Endothelial cell of umbilical vein (primary cell): ENCODE measurements at regions not wholly inside any gene's neighbourhood (a gene's known extent, or its start where the extent isn't known, plus 50 kb on each side); places are given as distances from the start of the nearest gene placed in this dataset.

Experiments
- BruUV-seq: library from RNA; stranded (reverse); fragments of 400-500 nt; replicated peaks from 2 replicates; lab custom pipeline; 2021; lab: Mats Ljungman, UMichigan
- CTCF ChIA-PET: fragments of 300-600, 350-600 bp; sonication (Branson Sonifier 250); formaldehyde crosslinking; loops from one replicate; lab custom pipeline; 2021; ENCODE audit warnings: antibody characterized with exemption, inconsistent platforms; lab: Charles Lee
- POLR2A ChIA-PET: fragments of 300-600, 350-600 bp; sonication (Branson Sonifier 250); formaldehyde crosslinking; loops from one replicate; lab custom pipeline; 2021; ENCODE audit warnings: antibody characterized with exemption, inconsistent platforms; lab: Charles Lee
- DNase-seq: peaks from one replicate; pipeline ENCODE4 v3.0.0-alpha.2; 2011; ENCODE audit warnings: low read depth, low spot score
- FAIRE-seq: peaks from 2 replicates; lab custom pipeline; 2011; peaks lifted over from hg19 to GRCh38; lab: Jason Lieb, UNC
- H2AFZ ChIP-seq: 2 replicates; pipeline ENCODE4 v1.6.0; 2012; ENCODE audit warnings: low read depth, low read length, control low read depth, inconsistent platforms
- H3K27ac ChIP-seq: 2 replicates; pipeline ENCODE4 v1.5.1; 2011; ENCODE audit warnings: low read depth, mild to moderate bottlenecking, control low read depth, low read length, moderate library complexity; ENCODE audit not compliant: insufficient read depth
- H3K27me3 ChIP-seq, 2 experiments: 2 replicates each; pipeline versions ENCODE4 v1.6.0 to v1.6.1; 2011; ENCODE audit warnings: low read length in 2 of 2, mixed read lengths in 1 of 2; ENCODE audit not compliant: control insufficient read depth in 2 of 2, insufficient read depth in 2 of 2
- H3K36me3 ChIP-seq, 2 experiments: 2 replicates in 1 of 2; 3 replicates in 1 of 2; pipeline ENCODE4 v1.5.1; 2011; ENCODE audit warnings: low read length in 2 of 2, mild to moderate bottlenecking in 1 of 2, moderate library complexity in 1 of 2; ENCODE audit not compliant: control insufficient read depth in 2 of 2, insufficient read depth in 2 of 2; ENCODE audit errors: extremely low read depth in 1 of 2
- H3K4me1 ChIP-seq: 3 replicates; pipeline ENCODE4 v1.5.1; 2011; ENCODE audit warnings: mild to moderate bottlenecking, low read length; ENCODE audit not compliant: control insufficient read depth, insufficient read depth; ENCODE audit errors: extremely low read depth
- H3K4me2 ChIP-seq: 2 replicates; pipeline ENCODE4 v1.6.1; 2011; ENCODE audit warnings: low read length, control low read depth, mixed read lengths; ENCODE audit not compliant: insufficient read depth
- H3K4me3 ChIP-seq, 3 experiments: fragments of 200-600 bp in 1 of 3; sonication (generic), shearing (Covaris generic) in 1 of 3; replicated peaks in 1 of 3; 2 replicates each; pipeline ENCODE4 v1.5.1; 2011 to 2016; ENCODE audit warnings: control low read depth in 3 of 3, low read length in 3 of 3, mild to moderate bottlenecking in 2 of 3, inconsistent platforms in 1 of 3, low read depth in 1 of 3, moderate library complexity in 1 of 3; ENCODE audit not compliant: insufficient read depth in 1 of 3
- H3K79me2 ChIP-seq: 2 replicates; pipeline ENCODE4 v1.6.0; 2012; ENCODE audit warnings: low read length, inconsistent platforms; ENCODE audit not compliant: control insufficient read depth, insufficient read depth
- H3K9ac ChIP-seq: replicated peaks from 2 replicates; pipeline ENCODE3; 2011; ENCODE audit warnings: low read length, control low read depth; ENCODE audit not compliant: insufficient read depth; ENCODE audit errors: extremely low read depth
- H3K9me1 ChIP-seq: replicated peaks from 3 replicates; pipeline ENCODE4 v1.6.0; 2011; ENCODE audit warnings: mild to moderate bottlenecking, low read length; ENCODE audit not compliant: control insufficient read depth, insufficient read depth; ENCODE audit errors: extremely low read depth
- H3K9me3 ChIP-seq: replicated peaks from 2 replicates; pipeline ENCODE4 v1.5.1; 2012; ENCODE audit warnings: low read length, inconsistent platforms; ENCODE audit not compliant: control insufficient read depth, insufficient read depth
- H4K20me1 ChIP-seq: replicated peaks from 2 replicates; pipeline ENCODE3; 2011; ENCODE audit warnings: mild to moderate bottlenecking, low read length; ENCODE audit not compliant: control insufficient read depth, insufficient read depth; ENCODE audit errors: extremely low read depth
- EZH2 ChIP-seq: IDR thresholded peaks from 2 replicates; pipeline ENCODE4 v1.6.1; 2012; ENCODE audit warnings: borderline replicate concordance, low read depth, mild to moderate bottlenecking, moderate library complexity, low read length, inconsistent platforms; ENCODE audit not compliant: severe bottlenecking
- FOS ChIP-seq: IDR thresholded peaks from 2 replicates; pipeline ENCODE4 v1.6.1; 2011; ENCODE audit warnings: mild to moderate bottlenecking, low read length, moderate library complexity, borderline replicate concordance; ENCODE audit not compliant: insufficient read depth
- GATA2 ChIP-seq: IDR thresholded peaks from 2 replicates; pipeline ENCODE4 v1.7.0; 2011; ENCODE audit warnings: low read depth, mild to moderate bottlenecking, moderate library complexity, mixed read lengths, low read length; ENCODE audit not compliant: insufficient read length, insufficient read depth
- JUN ChIP-seq: IDR thresholded peaks from 2 replicates; pipeline ENCODE4 v1.6.1; 2011; ENCODE audit warnings: borderline replicate concordance, low read depth; ENCODE audit not compliant: insufficient read length, insufficient read depth
- MYC ChIP-seq: IDR thresholded peaks from one replicate; pipeline ENCODE4 v1.6.1; 2011; ENCODE audit warnings: mild to moderate bottlenecking, low read depth, low read length
- POLR2A ChIP-seq: IDR thresholded peaks from 2 replicates; pipeline ENCODE4 v1.6.1; 2012; ENCODE audit warnings: low read depth, mild to moderate bottlenecking, control low read depth, low read length
- POLR2AphosphoS5 ChIP-seq: IDR thresholded peaks from 2 replicates; pipeline ENCODE4 v1.6.1; 2012; ENCODE audit warnings: low read depth, mild to moderate bottlenecking, control low read depth, low read length, moderate library complexity; ENCODE audit not compliant: insufficient read depth
- dilution Hi-C: fragments of 300-500 bp; cut with MboI; formaldehyde crosslinking; loops from one replicate; pipeline ENCODE4 v1.15.0; 2019; ENCODE audit warnings: low sequenced_read_pairs; ENCODE audit not compliant: extremely low pct_ligation_motif_present
- intact Hi-C: fragments of 100-400 bp; cut with micrococcal nuclease; formaldehyde crosslinking; loops from one replicate; pipeline ENCODE4 v1.10.0; 2022
- TF ChIP-seq, protein P1 (sequence below), 2 donors: IDR thresholded peaks; 1 replicate in 1 of 2; 2 replicates in 1 of 2; pipeline ENCODE4 v1.5.1; 2011; ENCODE audit warnings: low read length in 2 of 2, mild to moderate bottlenecking in 2 of 2, moderate library complexity in 2 of 2, control low read depth in 1 of 2, inconsistent platforms in 1 of 2, low read depth in 1 of 2; ENCODE audit not compliant: insufficient read depth in 1 of 2; ENCODE audit errors: extremely low read depth in 1 of 2
- TF ChIP-seq, protein P2 (sequence below): IDR thresholded peaks from 2 replicates; pipeline ENCODE4 v1.6.1; 2011; ENCODE audit not compliant: insufficient read depth, insufficient read length

DNA sequence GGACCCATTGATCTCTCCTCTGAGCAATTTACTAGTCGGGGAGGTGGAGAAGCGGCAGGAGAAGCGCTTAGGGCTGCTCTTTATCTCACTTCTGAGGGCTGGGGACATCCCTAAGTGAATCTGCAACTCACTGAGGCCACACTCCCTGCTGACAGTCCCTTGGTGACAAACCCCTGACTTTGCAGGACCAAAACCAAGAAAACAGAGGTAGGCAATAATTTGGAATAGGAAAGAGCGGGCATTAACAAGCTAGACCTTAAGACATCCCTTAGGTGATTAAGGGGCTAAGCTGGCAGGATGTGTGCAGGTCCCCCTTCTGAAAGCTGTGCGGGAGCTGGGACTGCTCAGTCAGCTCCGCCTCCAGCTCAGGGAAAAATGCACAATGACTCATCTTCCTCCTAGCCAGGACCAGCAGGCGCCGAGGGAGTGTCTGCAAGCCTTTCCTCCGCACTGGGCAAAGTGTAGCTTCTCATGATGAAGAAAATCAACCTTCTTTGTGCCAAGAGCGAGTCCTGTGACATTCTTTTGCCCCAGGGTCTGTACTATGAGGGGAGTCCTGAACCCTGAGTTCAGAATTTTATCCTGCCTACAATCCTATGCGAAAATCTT lies 63.3 kb downstream of the BOD1L2 start:
- dilution Hi-C loops = no loop called here
- FAIRE-seq = peak; percentile 65

More for the DNA sequence above, 63.3 kb downstream of the BOD1L2 start:
- CTCF ChIA-PET = interaction anchor here (1.0 kb wide), 1 partner anchor 341 kb away, joined by 5 read pairs; no protein-coding TSS in a partner anchor
- H3K27ac ChIP-seq = no peak overlapping the region
- no peaks in the 10 kb centered on the region for H3K36me3 ChIP-seq
- TF ChIP-seq, protein P1, sequence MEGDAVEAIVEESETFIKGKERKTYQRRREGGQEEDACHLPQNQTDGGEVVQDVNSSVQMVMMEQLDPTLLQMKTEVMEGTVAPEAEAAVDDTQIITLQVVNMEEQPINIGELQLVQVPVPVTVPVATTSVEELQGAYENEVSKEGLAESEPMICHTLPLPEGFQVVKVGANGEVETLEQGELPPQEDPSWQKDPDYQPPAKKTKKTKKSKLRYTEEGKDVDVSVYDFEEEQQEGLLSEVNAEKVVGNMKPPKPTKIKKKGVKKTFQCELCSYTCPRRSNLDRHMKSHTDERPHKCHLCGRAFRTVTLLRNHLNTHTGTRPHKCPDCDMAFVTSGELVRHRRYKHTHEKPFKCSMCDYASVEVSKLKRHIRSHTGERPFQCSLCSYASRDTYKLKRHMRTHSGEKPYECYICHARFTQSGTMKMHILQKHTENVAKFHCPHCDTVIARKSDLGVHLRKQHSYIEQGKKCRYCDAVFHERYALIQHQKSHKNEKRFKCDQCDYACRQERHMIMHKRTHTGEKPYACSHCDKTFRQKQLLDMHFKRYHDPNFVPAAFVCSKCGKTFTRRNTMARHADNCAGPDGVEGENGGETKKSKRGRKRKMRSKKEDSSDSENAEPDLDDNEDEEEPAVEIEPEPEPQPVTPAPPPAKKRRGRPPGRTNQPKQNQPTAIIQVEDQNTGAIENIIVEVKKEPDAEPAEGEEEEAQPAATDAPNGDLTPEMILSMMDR (IDR thresholded peaks at IDR 0.05; ENCODE audit: extremely low read depth in 1 of 2, insufficient read depth in 1 of 2, low read depth in 1 of 2, low read length in 2 of 2) = no peak
- no peak for TF ChIP-seq POLR2A
- TF ChIP-seq GATA2 = no peak
- TF ChIP-seq EZH2 = no peak
- peak; percentile 62 for TF ChIP-seq JUN
- no peak for TF ChIP-seq POLR2AphosphoS5
- TF ChIP-seq, protein P2, sequence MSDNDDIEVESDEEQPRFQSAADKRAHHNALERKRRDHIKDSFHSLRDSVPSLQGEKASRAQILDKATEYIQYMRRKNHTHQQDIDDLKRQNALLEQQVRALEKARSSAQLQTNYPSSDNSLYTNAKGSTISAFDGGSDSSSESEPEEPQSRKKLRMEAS = no peak
- TF ChIP-seq FOS = peak; percentile 80
- TF ChIP-seq MYC = no peak
- no peak overlapping the region for H3K4me3 ChIP-seq
- intact Hi-C loops = no loop called here
- H4K20me1 ChIP-seq = no peaks in the 10 kb centered on the region
- H3K9ac ChIP-seq = no peak overlapping the region
- H3K79me2 ChIP-seq = no peaks in the 10 kb centered on the region
- no peak overlapping the region for H3K4me2 ChIP-seq
- no peaks in the 10 kb centered on the region for H3K9me1 ChIP-seq
- H3K9me3 ChIP-seq = no peaks in the 10 kb centered on the region
- no TSS peak for BruUV-seq
- POLR2A ChIA-PET = no interaction called here
- H3K27me3 ChIP-seq = peaks cover 0 to 2% of the 10 kb centered on the region in 2 experiments
- DNase-seq = peak; percentile 65
- no peak overlapping the region for H2AFZ ChIP-seq
- H3K4me1 ChIP-seq = peaks cover 3% of the 10 kb centered on the region
